Liver (tissue), 7 donors: ENCODE measurements at regions not wholly inside any gene's neighbourhood (a gene's known extent, or its start where the extent isn't known, plus 50 kb on each side); places are given as distances from the start of the nearest gene placed in this dataset.

Experiments used
- DNase-seq: peaks from one replicate; pipeline ENCODE4 v3.0.0-alpha.2; 2017; ENCODE audit warnings: low spot score
- H3K27ac ChIP-seq, 2 donors: one replicate each; pipeline ENCODE4 v1.7.0; 2013; ENCODE audit warnings: inconsistent platforms in 2 of 2, low read length in 2 of 2, control low read depth in 1 of 2, low read depth in 1 of 2, mild to moderate bottlenecking in 1 of 2
- H3K27me3 ChIP-seq, 4 donors: one replicate each; pipeline versions ENCODE4 v1.6.1 to v1.7.0; 2013; ENCODE audit warnings: low read length in 3 of 4, inconsistent platforms in 1 of 4, mild to moderate bottlenecking in 1 of 4, moderate library complexity in 1 of 4; ENCODE audit not compliant: control insufficient read depth in 4 of 4, insufficient read depth in 4 of 4
- H3K36me3 ChIP-seq, 4 donors: one replicate each; pipeline versions ENCODE4 v1.6.1 to v1.7.0; 2013; ENCODE audit warnings: low read length in 3 of 4, mild to moderate bottlenecking in 3 of 4, low read depth in 1 of 4, moderate library complexity in 1 of 4; ENCODE audit not compliant: control insufficient read depth in 4 of 4, insufficient read depth in 3 of 4
- H3K4me1 ChIP-seq, 4 donors: one replicate each; pipeline versions ENCODE4 v1.6.1 to v1.7.0; 2013; ENCODE audit warnings: low read length in 3 of 4, mild to moderate bottlenecking in 3 of 4, moderate library complexity in 1 of 4; ENCODE audit not compliant: control insufficient read depth in 4 of 4, insufficient read depth in 4 of 4
- H3K4me3 ChIP-seq, 3 donors: one replicate each; pipeline versions ENCODE4 v1.6.1 to v1.7.0; 2013; ENCODE audit warnings: low read length in 3 of 3, control low read depth in 1 of 3, low read depth in 1 of 3, mild to moderate bottlenecking in 1 of 3
- H3K9ac ChIP-seq, 2 donors: one replicate each; pipeline ENCODE4 v1.7.0; 2013; ENCODE audit warnings: low read length in 2 of 2, mild to moderate bottlenecking in 2 of 2, moderate library complexity in 2 of 2, control low read depth in 1 of 2, low read depth in 1 of 2
- H3K9me3 ChIP-seq, 4 donors: one replicate each; pipeline versions ENCODE4 v1.6.1 to v1.7.0; 2013; ENCODE audit warnings: low read length in 3 of 4; ENCODE audit not compliant: control insufficient read depth in 4 of 4
- EGR1 ChIP-seq, 2 donors: IDR thresholded peaks; 2 replicates each; pipeline ENCODE4 v1.6.1; 2016 to 2018; ENCODE audit warnings: antibody characterized with exemption in 2 of 2, low read depth in 2 of 2
- FOXA1 ChIP-seq: IDR thresholded peaks from 2 replicates; pipeline ENCODE4 v1.6.1; 2016; ENCODE audit warnings: antibody characterized with exemption
- HNF4A ChIP-seq, 2 donors: conservative IDR thresholded peaks; 2 replicates each; pipeline ENCODE4 v1.6.1; 2016; ENCODE audit warnings: antibody characterized with exemption in 2 of 2, mild to moderate bottlenecking in 2 of 2
- HNF4G ChIP-seq: IDR thresholded peaks from 2 replicates; pipeline ENCODE4 v1.6.1; 2016; ENCODE audit warnings: antibody characterized with exemption
- NR2F2 ChIP-seq: IDR thresholded peaks from 2 replicates; pipeline ENCODE4 v1.6.1; 2016; ENCODE audit warnings: antibody characterized with exemption
- RAD21 ChIP-seq, 2 donors: IDR thresholded peaks; 2 replicates each; pipeline ENCODE4 v1.6.1; 2016; ENCODE audit warnings: antibody characterized with exemption in 2 of 2, mild to moderate bottlenecking in 2 of 2
- RXRA ChIP-seq, 2 donors: IDR thresholded peaks; 2 replicates each; pipeline ENCODE4 v1.6.1; 2017 to 2018; ENCODE audit warnings: antibody characterized with exemption in 2 of 2, mild to moderate bottlenecking in 1 of 2
- SP1 ChIP-seq: IDR thresholded peaks from 2 replicates; pipeline ENCODE4 v1.6.1; 2018; ENCODE audit warnings: antibody characterized with exemption, mild to moderate bottlenecking
- TAF1 ChIP-seq: conservative IDR thresholded peaks from 2 replicates; pipeline ENCODE4 v1.6.1; 2016; ENCODE audit warnings: antibody characterized with exemption, mild to moderate bottlenecking
- YY1 ChIP-seq: IDR thresholded peaks from 2 replicates; pipeline ENCODE4 v1.6.1; 2016; ENCODE audit warnings: antibody characterized with exemption, mild to moderate bottlenecking
- WGBS: extraction: QIAGEN DNeasy Blood & Tissue Kit; methylation state at CpG from one replicate; pipeline ENCODE4 v1.1.7; 2013; 5-methylcytosine and 5-hydroxymethylcytosine counted together
- TF ChIP-seq, protein P1 (sequence below): IDR thresholded peaks from 2 replicates; pipeline ENCODE4 v1.6.1; 2016; ENCODE audit warnings: antibody characterized with exemption, mild to moderate bottlenecking
- TF ChIP-seq, protein P2 (sequence below): IDR thresholded peaks from 2 replicates; pipeline ENCODE4 v1.6.1; 2016; ENCODE audit warnings: antibody characterized with exemption
- TF ChIP-seq, protein P3 (sequence below): IDR thresholded peaks from 2 replicates; pipeline ENCODE4 v1.6.1; 2016; ENCODE audit warnings: antibody characterized with exemption
- TF ChIP-seq, protein P4 (sequence below): IDR thresholded peaks from 2 replicates; pipeline ENCODE4 v1.6.1; 2016; ENCODE audit warnings: antibody characterized with exemption
- donor health status: healthy.
- donor health status: healthy.
- donor health status: healthy.
- donor health status: healthy.

DNA sequence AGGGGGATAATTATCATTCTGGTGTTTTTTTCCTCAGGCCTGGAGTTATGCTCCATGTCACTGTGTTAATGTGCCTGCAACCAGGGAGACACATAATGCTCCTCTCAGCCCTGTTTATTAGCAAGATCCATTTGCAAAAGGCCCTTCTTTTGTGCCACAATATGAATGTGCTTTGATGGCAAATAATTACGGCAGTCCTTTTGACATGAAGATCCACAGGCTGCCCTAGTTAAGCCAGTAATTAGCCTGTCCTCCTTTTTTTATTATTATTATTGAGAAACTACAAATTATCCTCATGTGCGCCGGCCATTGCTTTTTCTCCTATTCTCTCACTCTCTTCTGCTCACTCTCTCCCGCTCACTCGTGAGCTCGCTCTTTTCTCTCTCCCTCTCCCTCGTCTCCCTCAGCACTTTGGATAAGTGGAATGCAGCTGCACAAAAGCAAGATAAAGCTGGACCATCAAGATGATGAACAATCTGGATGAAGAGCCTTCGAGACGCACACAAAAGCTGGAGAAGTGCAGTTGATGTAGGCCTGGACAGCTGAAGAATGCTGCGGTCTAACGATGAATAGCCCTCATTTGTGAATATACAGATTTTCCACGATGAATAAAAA is 762.3 kb downstream of the BCL11A start:
- TF ChIP-seq TAF1 (no peak), FOXA1 (no peak), HNF4G (no peak), HNF4A (conservative IDR thresholded peaks at IDR 0.05) (no peak), RAD21 (IDR thresholded peaks at IDR 0.05) (no peak), EGR1 (IDR thresholded peaks at IDR 0.05; ENCODE audit: low read depth in 2 of 2) (no peak), NR2F2 (no peak), RXRA (IDR thresholded peaks at IDR 0.05) (no peak), SP1 (no peak), YY1 (no peak)
- TF ChIP-seq, protein P1, sequence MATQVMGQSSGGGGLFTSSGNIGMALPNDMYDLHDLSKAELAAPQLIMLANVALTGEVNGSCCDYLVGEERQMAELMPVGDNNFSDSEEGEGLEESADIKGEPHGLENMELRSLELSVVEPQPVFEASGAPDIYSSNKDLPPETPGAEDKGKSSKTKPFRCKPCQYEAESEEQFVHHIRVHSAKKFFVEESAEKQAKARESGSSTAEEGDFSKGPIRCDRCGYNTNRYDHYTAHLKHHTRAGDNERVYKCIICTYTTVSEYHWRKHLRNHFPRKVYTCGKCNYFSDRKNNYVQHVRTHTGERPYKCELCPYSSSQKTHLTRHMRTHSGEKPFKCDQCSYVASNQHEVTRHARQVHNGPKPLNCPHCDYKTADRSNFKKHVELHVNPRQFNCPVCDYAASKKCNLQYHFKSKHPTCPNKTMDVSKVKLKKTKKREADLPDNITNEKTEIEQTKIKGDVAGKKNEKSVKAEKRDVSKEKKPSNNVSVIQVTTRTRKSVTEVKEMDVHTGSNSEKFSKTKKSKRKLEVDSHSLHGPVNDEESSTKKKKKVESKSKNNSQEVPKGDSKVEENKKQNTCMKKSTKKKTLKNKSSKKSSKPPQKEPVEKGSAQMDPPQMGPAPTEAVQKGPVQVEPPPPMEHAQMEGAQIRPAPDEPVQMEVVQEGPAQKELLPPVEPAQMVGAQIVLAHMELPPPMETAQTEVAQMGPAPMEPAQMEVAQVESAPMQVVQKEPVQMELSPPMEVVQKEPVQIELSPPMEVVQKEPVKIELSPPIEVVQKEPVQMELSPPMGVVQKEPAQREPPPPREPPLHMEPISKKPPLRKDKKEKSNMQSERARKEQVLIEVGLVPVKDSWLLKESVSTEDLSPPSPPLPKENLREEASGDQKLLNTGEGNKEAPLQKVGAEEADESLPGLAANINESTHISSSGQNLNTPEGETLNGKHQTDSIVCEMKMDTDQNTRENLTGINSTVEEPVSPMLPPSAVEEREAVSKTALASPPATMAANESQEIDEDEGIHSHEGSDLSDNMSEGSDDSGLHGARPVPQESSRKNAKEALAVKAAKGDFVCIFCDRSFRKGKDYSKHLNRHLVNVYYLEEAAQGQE: no peak
- TF ChIP-seq, protein P2, sequence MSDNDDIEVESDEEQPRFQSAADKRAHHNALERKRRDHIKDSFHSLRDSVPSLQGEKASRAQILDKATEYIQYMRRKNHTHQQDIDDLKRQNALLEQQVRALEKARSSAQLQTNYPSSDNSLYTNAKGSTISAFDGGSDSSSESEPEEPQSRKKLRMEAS: no peak
- TF ChIP-seq, protein P3, sequence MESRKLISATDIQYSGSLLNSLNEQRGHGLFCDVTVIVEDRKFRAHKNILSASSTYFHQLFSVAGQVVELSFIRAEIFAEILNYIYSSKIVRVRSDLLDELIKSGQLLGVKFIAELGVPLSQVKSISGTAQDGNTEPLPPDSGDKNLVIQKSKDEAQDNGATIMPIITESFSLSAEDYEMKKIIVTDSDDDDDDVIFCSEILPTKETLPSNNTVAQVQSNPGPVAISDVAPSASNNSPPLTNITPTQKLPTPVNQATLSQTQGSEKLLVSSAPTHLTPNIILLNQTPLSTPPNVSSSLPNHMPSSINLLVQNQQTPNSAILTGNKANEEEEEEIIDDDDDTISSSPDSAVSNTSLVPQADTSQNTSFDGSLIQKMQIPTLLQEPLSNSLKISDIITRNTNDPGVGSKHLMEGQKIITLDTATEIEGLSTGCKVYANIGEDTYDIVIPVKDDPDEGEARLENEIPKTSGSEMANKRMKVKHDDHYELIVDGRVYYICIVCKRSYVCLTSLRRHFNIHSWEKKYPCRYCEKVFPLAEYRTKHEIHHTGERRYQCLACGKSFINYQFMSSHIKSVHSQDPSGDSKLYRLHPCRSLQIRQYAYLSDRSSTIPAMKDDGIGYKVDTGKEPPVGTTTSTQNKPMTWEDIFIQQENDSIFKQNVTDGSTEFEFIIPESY: no peak
- Histone ChIP-seq H3K4me1 (no peaks in the 10 kb centered on the region), H3K36me3 (no peaks in the 10 kb centered on the region), H3K27me3 (no peaks in the 10 kb centered on the region), H3K4me3 (no peak overlapping the region), H3K9ac (no peak overlapping the region), H3K27ac (no peak overlapping the region), H3K9me3 (peaks cover 1 to 6% (median 3%) of the 10 kb centered on the region in 4 donors)
- DNase-seq: no peak
- 87% methylated on average over 12 of the region's 12 CpGs for WGBS

DNA sequence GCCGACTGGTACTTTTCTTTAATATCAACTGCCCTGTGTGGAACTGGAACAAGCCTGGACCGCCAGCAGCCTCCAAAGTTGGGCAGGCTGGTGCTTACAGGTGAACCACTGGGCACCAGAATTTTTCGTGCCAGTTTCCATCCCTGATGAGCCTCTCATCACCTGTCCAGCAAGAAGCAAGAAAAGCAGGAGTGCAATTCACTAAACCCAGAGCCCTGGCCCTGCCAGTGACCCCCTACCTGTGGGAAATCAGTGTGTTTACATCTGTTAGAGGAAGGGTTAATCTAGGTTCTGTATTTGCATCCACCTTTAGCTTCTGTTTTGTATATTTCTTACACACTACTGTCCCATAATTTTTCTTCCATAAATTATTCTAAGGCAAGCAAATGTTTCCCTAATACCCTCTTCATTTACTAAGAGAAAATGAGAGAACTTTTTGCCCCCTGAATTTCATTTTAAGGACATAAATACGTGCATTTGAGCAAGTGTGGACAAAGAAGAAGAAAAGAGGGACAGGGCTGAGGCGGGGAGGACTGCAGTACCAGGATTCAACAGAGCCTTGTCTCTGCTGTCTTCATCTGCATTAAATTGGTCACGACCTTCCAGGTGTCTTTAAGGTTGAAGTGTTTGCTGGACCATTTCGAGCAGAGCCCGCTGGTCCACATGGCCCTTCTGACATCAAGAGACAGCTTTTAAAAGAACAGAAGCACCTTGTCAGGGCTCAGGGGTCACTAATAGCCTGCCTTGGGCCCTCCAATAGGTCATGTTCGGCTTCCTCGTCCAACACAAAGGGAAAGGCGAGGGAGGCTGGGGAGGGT is 763.1 kb downstream of the BCL11A start:
- Histone ChIP-seq H3K4me1 (no peaks in the 10 kb centered on the region), H3K4me3 (no peak overlapping the region), H3K9ac (no peak overlapping the region), H3K9me3 (peaks cover 1 to 6% (median 3%) of the 10 kb centered on the region in 4 donors), H3K27me3 (no peaks in the 10 kb centered on the region), H3K36me3 (no peaks in the 10 kb centered on the region), H3K27ac (no peak overlapping the region)
- DNase-seq: no peak
- WGBS: 79% methylated on average over 11 of the region's 11 CpGs
- TF ChIP-seq, protein P1: no peak
- TF ChIP-seq, protein P4, sequence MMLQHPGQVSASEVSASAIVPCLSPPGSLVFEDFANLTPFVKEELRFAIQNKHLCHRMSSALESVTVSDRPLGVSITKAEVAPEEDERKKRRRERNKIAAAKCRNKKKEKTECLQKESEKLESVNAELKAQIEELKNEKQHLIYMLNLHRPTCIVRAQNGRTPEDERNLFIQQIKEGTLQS: no peak
- TF ChIP-seq RXRA (IDR thresholded peaks at IDR 0.05): no peak
- no peak for TF ChIP-seq EGR1 (IDR thresholded peaks at IDR 0.05; ENCODE audit: low read depth in 2 of 2)
- TF ChIP-seq TAF1: no peak
